NCI-H460 (cell line): ENCODE measurements at regions not wholly inside any gene's neighbourhood (a gene's known extent, or its start where the extent isn't known, plus 50 kb on each side); places are given as distances from the start of the nearest gene placed in this dataset.
"Not testable (repeated sequence)": the region's sequence is repeated elsewhere in the genome, so short reads cannot be mapped to it uniquely, and the experiment has no call there.

Experiments
- DNase-seq: peaks from one replicate; pipeline ENCODE4 v3.0.0-alpha.2; 2016; ENCODE audit warnings: low read depth; ENCODE audit errors: extremely low read depth

DNA sequence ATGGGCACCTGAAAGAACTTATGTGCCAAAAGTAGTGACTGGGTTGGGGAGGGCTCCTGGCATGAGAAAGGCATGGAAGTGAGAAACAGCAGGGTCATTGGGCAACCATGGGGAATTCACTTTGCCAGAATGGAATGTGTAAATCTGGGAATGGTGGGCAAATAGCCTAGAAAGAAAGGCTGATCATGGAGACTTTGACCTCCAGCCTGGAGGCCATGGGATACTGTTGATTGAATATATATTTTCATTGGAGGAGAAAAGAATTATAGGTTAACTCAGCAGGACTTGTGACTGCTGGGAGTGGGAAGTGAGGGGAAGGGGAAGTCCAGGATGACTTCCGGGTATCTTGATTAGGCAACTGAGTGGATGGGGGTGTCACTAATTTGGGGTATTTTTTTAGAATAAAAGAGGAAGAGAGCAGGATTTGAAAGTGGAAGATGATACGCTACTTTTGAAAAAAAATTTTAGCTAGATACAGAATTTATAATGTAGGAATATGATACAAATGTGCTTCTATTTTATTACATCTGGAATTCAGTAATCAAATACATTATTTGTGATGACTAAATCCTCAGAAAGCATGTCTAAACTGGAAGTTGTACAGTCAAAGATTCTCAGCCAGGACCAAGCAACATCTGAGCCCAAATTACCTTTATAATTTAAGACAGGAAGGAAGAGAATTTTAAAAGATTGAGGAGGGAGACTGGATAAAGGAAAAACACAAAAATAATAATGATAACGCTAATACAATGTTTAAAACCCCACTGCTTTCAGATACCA lies 116.2 kb downstream of the GATA6 start:
- DNase-seq = no peak

DNA sequence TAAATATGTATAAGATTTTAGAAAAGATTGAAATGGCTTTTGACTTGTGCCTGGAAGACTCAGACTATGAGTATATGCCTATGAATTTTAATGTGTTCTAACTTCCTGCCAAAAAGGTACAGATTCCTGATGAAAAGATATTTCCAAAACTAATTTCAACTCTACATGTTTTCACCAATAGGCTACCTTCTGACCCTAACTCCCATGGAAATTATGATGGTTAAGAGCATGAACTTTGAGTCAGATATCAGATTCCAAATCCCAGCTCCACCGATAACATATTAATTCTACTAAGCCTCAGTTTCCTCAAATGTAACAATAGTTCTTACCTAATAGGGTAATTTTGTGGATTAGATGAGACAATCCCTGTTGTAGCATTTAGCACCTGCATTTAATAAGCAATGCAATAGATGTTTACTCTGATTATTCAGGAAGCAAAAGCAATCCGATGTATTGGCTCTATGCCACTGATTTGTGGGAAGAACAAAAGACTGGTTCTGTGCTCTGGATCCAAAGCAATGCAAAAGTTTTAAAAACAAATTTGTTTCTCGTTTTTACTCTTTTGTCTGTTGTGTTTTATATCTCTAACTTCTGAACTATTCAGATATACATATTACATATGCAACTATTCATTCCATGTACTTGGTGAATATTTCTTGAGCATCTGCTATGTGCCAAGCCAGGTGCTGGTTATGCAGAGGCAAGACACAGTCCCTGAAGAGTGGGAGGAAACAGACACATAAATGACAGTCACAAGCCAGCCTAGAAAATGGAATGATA lies 115.4 kb downstream of the GATA6 start:
- no peak for DNase-seq

DNA sequence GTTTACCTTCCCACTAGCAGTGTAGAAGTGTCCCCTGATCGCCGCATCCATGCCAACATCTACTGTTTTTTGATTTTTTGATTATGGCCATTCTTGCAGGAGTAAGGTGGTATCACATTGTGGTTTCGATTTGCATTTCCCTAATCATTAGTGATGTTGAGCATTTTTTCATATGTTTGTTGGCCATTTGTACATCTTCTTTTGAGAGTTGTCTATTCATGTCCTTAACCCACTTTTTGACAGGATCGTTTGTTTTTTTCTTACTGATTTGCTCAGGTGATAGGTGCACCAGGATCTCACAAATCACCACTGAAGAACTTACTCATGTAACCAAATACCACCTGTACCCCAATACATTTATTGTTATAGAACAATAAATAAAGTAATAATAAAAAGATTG lies 114.5 kb downstream of the GATA6 start:
- DNase-seq = not testable (repeated sequence)

DNA sequence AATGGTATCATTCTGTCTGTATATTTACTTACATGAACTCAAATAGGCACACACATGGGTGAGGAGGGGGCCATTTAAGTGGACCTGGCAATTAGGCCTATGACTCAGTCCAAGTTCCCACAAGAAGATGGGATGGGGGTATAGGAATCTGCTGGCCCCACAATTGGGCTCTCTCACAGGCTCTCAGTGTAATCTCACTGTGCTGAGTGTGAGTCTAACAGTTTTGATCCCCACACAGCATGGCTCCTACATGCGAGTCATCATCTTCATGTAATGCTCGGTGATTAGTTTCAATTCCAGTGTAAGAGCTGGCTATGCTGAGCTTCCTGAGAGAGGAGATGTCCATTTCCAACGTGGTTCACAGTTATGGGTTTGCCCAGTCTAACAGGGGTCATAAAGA lies 114.0 kb downstream of the GATA6 start:
- no peak for DNase-seq

DNA sequence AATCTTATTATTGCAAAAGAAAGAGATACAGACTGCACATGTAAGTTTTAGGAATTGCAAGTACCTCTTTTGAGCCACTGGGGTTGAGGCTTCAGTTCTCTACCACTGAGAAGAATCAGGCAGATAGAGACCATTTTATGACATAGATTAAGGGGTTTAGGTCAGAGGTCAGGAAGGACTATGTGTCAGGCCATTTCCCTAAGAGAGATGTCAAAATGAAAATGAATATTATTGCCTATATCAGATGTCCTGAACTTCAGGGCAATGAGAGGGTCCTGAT lies 113.7 kb downstream of the GATA6 start:
- DNase-seq = no peak

DNA sequence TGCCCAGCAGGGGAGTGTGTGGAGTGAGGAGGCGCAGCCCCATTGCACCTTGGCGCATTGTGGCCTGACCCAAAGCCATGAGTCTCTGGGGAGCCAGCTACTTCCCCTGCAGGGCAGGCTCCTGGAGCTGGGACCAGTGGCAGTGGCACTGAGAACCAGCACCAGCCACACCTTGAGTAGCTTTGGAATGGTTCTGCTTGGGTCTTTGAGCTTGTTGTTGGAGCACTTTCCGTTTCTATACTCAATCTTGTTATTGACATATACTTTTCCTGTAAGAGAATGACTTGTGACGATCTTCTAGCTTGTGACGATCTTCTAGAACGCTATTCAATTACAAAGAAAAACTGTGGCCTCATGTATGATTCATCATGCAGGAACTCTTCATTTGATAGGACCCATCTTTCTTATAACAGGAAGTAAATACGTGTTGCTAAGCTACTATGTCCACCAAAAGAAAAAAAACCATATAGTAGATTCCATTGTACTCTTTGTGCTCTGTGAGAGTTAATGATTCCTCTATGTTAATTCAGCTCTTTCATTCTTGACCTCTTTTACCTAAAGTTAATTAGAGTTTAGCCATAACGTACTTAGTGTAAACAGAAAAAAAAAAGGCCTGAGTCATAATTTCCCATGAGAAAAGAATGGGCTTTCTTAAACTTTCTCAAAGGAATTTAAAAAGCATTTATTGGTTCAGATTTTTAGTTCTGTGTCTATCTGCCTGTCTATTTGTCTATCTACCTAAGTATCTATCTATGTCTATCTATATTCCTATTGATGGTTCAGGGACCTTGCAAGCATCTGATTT lies 113.1 kb downstream of the GATA6 start:
- peak; percentile 51 for DNase-seq

DNA sequence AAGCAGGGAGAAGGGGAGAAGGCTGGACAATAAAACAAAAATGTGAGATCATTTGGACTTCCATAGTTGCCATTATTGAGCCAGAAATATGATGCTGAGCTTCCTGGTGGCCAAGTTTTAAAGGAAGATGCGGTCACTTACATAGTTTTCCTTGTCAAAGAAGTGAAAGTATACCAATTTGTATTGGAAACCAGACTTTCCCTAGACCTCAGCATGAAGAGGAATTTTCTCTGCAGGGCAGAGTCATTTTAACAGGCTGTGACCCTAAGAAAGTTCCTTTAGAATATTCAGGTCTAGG lies 111.0 kb downstream of the GATA6 start:
- no peak for DNase-seq

DNA sequence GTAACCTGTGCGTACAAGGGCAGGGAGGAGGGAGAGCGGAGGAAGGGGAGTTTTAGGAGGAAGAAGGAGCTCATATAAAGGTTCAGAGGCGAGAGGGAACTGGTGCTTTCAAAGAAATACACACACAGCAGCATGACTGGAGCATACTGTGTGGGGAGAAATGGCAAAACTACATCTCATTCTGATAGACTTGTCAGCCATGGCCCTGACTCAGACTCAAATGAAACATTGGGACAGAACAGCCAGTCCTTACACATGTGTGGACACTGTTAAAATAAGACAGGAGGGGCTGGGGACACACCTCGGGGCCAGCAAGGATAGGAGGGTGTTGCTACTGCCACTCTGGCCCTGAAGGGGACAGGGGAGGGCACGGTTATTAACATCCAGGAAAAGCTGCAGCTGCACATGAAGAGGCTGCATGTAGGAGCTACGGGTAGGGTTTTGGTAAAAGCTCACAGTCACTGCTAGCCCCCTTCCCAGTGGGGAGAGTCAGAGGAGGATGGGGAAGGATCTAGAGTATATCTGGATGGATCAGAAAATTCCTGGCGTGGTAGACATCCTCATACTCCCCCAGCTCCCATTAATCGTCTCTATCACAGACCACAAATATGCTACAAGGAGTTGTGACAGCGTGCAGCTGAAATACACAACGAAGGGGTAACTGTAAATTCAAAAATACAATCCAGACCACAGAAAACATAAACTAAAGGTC lies 110.5 kb downstream of the GATA6 start:
- no peak for DNase-seq

DNA sequence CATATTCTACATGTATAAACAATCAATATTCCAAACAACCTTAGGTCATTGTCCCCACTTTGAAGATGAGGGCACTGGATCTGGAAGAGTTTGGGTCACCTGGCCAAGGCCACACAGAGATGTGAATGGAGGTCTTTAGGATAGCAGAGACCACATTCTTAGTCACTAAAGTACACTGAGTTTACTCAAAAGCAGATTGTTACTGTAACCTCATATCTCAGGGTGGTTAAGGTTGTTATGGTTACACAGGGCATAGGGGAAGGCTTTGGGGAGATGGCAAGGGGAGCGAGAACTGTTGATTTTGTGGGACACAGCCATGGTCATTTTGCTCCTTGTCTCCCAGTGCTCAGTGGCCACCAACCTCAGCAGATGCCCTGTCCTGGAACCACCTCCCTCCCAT lies 109.4 kb downstream of the GATA6 start:
- DNase-seq = no peak

DNA sequence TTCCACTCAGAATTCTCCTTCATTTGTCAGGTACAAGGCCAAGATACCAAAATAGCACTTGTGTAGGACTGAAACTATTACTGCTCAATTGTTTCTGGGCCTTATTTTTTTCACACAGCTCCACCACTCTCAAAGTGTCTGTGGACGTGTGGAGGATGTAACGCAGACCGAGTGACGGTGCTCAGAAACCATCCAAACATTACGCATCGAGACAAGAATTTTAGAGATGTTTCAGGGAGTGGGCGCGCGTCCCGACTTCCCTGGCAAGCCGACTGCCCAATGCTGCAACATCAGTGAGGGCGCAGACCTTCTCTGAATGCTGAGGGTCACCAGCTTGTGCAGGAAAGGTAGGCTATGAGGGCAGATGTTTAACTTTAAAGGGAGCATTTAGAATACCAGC lies 108.4 kb downstream of the GATA6 start:
- no peak for DNase-seq

DNA sequence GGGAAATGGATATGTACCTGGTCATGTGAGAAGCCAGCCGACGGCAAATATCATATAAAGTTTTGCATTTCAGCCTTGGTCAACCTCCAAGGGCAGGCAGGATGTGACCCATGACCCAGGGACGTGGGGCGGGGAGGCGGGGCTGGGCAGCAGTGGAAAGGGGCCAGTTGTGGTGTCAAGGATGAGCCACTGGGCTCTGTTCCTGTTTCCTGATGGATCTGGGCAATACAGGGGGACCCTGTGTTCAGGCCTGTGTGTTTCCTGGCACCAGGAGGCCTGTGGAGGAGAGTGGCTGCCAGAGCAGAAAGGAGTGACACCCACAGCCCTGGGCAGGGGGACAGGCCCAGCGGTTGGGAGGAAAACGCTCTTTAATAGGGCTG lies 106.9 kb downstream of the GATA6 start:
- no peak for DNase-seq

DNA sequence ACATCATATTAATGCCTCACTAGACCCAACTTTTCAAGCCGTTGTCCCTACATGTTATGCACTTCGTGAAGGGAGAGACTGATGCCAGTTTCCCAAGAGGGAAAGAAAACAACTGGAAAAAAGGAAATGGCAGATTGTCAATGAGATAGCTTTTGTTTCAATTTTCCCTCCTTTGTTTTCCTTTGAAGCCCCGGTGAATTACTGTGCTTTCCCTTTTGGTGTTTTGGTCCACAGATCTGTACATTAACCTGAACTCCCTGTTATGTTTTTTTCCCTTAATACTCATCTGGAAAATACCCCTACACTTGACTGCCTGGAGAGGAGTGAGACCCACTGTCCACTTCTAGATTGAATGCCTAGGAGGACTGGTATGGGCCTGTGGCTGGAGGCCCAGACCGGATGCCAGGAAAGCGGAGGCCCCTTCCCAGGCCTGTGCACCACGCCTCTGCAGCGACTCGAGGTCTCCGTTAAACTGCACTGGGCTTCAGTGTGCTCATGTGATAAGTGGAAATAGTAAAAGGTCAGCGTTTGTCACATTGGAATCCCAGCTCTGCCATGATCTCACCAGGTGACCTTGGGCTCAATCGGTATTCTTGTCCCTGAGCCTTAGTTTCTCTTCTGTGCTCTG lies 106.4 kb downstream of the GATA6 start:
- DNase-seq = no peak

DNA sequence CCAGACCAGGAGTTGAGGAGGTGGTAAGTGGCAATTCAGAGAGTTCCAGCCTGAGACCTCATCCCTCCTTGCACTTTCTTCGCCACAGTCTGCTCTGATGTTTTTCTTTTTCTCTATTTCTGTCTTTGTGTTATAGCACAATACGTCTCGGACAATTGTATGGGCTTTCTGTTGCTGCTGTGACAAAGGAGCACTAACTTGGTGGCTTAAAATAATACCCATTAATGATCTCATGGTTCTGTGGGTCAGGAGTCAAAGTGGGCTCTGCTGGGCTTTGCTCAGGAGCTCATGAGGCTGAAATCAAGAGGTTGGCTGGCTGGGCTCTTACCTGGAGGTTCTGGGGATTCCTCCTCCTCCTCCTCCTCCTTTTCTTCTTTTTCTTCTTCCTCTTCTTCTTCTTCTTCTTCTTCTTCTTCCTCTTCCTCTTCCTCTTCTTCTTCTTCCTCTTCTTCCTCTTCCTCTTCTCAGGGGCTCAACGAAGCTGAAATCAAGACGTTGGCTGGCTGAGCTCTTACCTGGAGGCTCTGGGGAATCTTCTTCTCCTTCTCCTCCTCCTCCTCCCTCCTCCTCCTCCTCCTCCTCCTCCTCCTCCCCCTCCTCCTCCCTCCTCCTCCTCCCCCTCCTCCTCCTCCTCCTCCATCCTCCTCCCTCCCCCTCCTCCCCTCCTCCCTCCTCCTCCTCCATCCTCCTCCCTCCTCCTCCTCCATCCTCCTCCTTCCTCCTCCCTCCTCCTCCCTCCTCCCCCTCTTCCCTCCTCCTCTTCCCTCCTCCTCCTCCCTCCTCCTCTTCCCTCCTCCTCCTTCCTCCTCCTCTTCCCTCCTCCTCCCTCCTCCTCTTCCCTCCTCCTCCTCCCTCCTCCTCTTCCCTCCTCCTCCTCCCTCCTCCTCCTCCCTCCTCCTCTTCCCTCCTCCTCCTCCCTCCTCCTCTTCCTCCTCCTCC lies 104.0 kb downstream of the GATA6 start:
- no peak for DNase-seq

DNA sequence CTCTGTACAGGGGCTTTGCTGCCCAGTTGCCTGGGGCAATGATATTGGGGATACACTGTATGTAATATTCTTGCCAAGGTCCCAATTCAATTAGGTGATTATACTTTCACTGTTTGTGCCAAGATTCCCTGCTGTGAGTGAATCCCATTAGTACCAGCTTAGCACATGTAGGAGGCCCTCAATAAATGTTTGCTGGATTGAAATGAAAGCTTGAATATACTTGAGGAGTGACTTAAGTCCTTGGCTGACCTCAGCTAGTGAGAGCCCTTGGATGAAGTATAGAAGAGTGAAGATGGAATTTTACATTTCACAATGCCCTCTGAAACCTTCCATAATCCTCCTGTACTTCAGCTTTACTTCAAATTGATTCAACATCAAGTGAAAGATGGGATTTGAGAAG lies 102.9 kb downstream of the GATA6 start:
- no peak for DNase-seq

DNA sequence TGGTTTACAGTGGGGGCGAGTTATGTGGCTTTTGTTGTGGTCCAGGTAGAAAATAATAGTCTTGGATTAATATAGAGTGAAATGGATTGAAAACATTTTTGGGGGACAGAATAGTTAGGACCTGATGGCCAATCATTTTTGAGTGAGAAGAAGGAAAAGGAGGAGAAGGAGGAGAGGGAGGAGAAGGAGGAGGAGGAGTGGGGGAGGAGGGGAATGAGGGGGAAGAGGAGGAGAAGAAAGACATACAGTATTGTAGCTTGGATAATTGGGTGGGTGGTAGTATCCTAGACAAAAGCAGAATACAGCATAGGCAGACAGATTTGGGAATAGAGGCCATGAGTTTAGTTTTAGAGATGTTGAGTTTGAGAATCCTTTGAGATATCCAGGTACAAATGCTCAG lies 101.6 kb downstream of the GATA6 start:
- DNase-seq = no peak

DNA sequence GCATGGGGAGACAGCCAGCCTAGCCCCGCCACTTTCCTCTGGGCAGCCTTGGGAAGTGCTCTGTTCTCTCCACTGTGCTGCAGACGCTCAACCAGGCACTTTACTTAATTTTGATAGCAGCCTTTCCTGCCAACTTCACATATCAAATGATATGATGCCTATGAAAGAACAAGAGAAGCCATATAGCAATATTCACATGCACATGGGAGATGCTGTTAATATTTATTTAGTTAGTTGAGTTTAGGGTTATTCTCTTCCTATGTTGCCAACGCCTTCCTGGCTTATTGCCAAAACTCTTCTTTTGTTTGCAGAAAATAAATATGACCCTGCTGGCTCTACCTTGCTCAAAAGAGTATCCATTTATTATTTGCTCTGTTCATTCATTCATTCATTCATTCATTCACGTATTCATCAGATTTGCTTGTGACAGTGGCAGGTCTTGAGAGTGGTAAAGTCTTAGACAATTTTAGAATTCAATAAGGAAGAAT lies 99.3 kb downstream of the GATA6 start:
- no peak for DNase-seq

DNA sequence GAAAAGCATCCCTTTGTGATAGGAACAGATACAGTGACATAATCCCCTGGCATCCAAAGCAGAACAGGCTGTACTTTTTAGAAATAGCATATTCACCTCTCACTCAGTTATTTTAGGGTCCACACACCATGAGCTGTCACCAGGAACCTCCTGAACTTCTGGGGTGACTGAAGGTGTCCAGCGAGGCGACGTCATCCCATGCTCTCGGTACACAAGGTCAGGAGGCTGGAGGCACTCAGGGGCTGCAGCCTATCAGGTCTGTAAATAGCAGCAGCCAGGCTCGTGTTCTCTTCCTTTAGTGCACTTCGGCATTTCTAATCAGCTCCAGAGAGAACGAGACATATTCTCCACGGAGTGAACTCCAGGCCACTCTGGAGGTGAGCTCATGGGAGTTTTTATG lies 98.3 kb downstream of the GATA6 start:
- no peak for DNase-seq

DNA sequence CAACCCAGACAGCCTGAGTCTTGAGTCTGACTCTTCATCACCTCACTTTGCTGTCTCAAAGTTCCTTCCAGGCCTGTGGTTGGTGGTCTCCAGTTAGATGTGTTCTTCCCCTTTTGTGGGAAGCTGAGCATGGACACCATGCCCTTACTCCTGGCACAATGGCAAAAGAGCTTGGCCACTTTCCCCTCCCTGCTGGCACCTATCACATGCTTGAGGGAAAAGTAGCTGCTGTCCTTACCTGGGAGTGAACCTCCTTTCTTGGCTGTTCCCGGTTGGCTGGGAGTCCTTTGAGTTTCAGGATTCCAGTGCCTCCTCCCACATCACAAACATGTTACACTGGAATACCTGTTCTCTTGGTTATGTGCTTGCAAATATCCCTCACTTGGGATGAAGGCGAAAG lies 97.8 kb downstream of the GATA6 start:
- no peak for DNase-seq

DNA sequence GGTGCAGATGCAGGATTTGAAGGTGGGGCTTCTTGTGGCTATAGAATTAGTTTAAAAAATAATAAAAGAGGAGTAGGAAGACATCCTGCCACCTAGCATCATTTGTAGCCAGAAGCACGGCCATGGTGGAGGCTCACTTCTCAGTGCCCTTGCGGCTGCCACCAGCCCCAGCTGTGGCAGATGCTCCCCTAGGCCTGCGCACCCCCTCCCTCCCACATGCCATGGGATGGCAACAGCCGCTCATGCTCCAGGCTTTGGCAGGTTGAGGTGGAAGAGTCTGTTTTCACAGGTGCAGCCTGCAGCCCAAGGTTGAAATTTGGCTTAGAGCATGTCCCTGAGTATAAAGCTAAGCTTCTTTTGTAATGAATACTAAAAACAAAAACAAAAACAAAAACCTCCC lies 96.4 kb downstream of the GATA6 start:
- no peak for DNase-seq
